Transverse colon (tissue), 4 donors: ENCODE measurements at regions not wholly inside any gene's neighbourhood (a gene's known extent, or its start where the extent isn't known, plus 50 kb on each side); places are given as distances from the start of the nearest gene placed in this dataset.

ENCODE experiments used
- DNase-seq: peaks from one replicate; pipeline ENCODE4 v3.0.0-alpha.2; 2019
- H3K27ac ChIP-seq, 4 donors: fragments of 200-600 bp; sonication (generic); 2 replicates each; pipeline ENCODE4 v1.5.1; 2016 to 2018; ENCODE audit warnings: inconsistent platforms in 4 of 4
- H3K27me3 ChIP-seq: fragments of 200-600 bp; sonication (generic); 2 replicates; pipeline ENCODE4 v1.5.1; 2017; ENCODE audit warnings: inconsistent platforms
- H3K36me3 ChIP-seq, 4 donors: fragments of 200-600 bp; sonication (generic); 2 replicates each; pipeline ENCODE4 v1.5.1; 2017 to 2019; ENCODE audit warnings: inconsistent platforms in 4 of 4
- H3K4me1 ChIP-seq, 4 donors: fragments of 200-600 bp; sonication (generic); 2 replicates each; pipeline ENCODE4 v1.5.1; 2017 to 2020; ENCODE audit warnings: inconsistent platforms in 4 of 4
- H3K4me3 ChIP-seq, 4 donors: fragments of 200-600 bp; sonication (generic); 1 replicate in 1 of 4; 2 replicates in 3 of 4; pipeline versions ENCODE4 v1.5.1 to v1.6.1; 2017 to 2019; ENCODE audit warnings: inconsistent platforms in 4 of 4
- H3K9me3 ChIP-seq, 2 donors: fragments of 200-600 bp; sonication (generic); 2 replicates each; pipeline ENCODE4 v1.5.1; 2017 to 2019; ENCODE audit warnings: inconsistent platforms in 2 of 2
- EP300 ChIP-seq: sonication (generic); formaldehyde crosslinking; IDR thresholded peaks from one replicate; pipeline ENCODE4 v1.6.1; 2017; ENCODE audit warnings: antibody characterized with exemption, low read depth
- POLR2A ChIP-seq: fragments of 450-650 bp; IDR thresholded peaks from one replicate; pipeline ENCODE4 v1.6.1; 2016; ENCODE audit warnings: antibody characterized with exemption, mild to moderate bottlenecking, moderate library complexity
- POLR2AphosphoS5 ChIP-seq, 3 donors: sonication (generic); formaldehyde crosslinking; IDR thresholded peaks; one replicate each; pipeline ENCODE4 v1.6.1; 2016; ENCODE audit warnings: antibody characterized with exemption in 3 of 3
- WGBS, 2 donors: methylation state at CpG; one replicate each; pipeline ENCODE4 v1.1.5; 2018; ENCODE audit warnings: low coverage in 1 of 2; 5-methylcytosine and 5-hydroxymethylcytosine counted together
- in situ Hi-C, 4 donors: fragments of 200-750 bp; cut with MboI; loops; one replicate each; pipeline versions ENCODE4 v1.15.0 to v1.15.1; 2017; ENCODE audit warnings: low sequenced_read_pairs in 3 of 4, low pct_ligation_motif_present in 1 of 4, low pct_unique_long_range_greater_than_20kb in 1 of 4
- intact Hi-C: fragments of 100-400 bp; cut with DNase I; formaldehyde crosslinking; loops from one replicate; pipeline ENCODE4 v1.15.1; 2023; ENCODE audit warnings: low total_unique reads
- TF ChIP-seq, protein P1 (sequence below), 5 experiments: fragments of 200-600 bp in 3 of 5; fragments of 450-650 bp in 2 of 5; sonication (generic) in 3 of 5; IDR thresholded peaks; 1 replicate in 2 of 5; 2 replicates in 3 of 5; pipeline ENCODE4 v1.5.1; 2016 to 2017; ENCODE audit warnings: antibody characterized with exemption in 5 of 5, inconsistent platforms in 3 of 5, mild to moderate bottlenecking in 2 of 5, moderate library complexity in 1 of 5

DNA sequence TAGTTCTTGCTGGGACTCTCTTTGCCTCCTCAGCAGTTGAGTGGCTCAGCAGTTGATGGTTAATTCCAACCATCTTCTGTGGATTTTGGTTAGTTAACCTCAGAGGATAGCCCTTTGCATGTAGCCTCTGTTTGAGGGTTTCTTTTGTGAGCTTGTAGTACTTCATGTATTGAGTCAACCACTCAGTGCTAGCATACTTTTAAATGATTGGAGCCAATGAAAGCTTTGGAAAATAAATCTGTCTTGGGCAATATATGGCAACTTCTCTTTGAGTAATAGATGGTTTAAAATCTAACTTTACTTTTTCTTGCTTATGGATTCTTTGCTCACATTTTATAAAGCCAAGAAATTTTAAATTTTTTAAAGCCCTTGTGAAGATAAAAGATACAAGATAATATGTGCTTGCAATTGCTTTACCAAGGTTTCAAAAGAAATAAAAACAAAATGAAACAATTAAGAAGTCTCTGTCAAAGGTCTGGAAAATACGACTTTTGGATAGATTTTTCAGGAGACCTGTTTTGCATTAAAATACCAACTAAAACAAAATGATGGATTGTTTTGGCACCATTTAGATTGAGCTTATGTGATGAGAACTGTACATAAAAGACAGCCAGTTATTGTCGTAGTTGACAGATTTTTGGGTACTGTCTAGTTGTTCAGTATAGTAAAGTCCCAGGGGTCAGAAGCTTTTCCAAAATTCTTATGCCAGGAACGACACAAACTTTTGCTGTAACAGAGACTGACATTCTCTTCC lies 181.9 kb downstream of the SPRY1 start:
- no peak for TF ChIP-seq EP300
- TF ChIP-seq, protein P1, sequence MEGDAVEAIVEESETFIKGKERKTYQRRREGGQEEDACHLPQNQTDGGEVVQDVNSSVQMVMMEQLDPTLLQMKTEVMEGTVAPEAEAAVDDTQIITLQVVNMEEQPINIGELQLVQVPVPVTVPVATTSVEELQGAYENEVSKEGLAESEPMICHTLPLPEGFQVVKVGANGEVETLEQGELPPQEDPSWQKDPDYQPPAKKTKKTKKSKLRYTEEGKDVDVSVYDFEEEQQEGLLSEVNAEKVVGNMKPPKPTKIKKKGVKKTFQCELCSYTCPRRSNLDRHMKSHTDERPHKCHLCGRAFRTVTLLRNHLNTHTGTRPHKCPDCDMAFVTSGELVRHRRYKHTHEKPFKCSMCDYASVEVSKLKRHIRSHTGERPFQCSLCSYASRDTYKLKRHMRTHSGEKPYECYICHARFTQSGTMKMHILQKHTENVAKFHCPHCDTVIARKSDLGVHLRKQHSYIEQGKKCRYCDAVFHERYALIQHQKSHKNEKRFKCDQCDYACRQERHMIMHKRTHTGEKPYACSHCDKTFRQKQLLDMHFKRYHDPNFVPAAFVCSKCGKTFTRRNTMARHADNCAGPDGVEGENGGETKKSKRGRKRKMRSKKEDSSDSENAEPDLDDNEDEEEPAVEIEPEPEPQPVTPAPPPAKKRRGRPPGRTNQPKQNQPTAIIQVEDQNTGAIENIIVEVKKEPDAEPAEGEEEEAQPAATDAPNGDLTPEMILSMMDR (IDR thresholded peaks at IDR 0.05), result no peak
- TF ChIP-seq POLR2A, result no peak
- no peak for DNase-seq
- in situ Hi-C loops (loop anchor here in 1 of 4 donors (25.0 kb wide), 1 partner anchor 1134 kb away; the partner anchor contains the start of gene ANKRD50), intact Hi-C loops (no loop called here)
- no peaks in the 10 kb centered on the region for H3K36me3 ChIP-seq
- WGBS, 2 donors, result 81 to 87% methylated on average over 3 of the region's 3 CpGs
- no peak overlapping the region for H3K27ac ChIP-seq
- no peaks in the 10 kb centered on the region for H3K27me3 ChIP-seq
- H3K4me3 ChIP-seq, result no peak overlapping the region
- H3K9me3 ChIP-seq, result peaks cover 0 to 4% of the 10 kb centered on the region in 2 donors
- no peaks in the 10 kb centered on the region for H3K4me1 ChIP-seq

DNA sequence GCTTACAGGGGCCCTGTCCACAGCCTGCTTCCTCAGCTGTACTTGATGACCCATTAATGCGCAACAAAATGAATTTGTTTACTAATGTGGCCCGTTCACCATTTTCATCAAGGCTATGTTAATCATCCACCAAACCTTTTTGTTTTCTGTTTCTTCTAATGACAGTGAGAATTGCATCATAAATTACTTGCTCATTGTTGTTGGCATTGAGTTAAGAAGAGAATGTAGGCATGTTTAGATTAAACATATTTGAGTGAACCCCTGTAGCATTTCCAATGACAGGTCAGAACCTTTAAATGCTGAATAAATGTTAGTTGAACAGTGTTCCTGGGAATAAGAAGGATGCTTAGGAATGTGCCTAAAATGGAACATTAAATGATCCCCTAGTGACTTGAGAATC lies 183.4 kb downstream of the SPRY1 start:
- Histone ChIP-seq H3K27me3 (no peaks in the 10 kb centered on the region), H3K4me3 (no peak overlapping the region), H3K36me3 (no peaks in the 10 kb centered on the region), H3K4me1 (no peaks in the 10 kb centered on the region), H3K27ac (no peak overlapping the region), H3K9me3 (peaks cover 0 to 4% of the 10 kb centered on the region in 2 donors)
- WGBS, 2 donors, result 95 to 100% methylated on average over 2 of the region's 2 CpGs
- intact Hi-C loops (loop anchor here (5.0 kb wide), 1 partner anchor 262 kb away; no protein-coding TSS in a partner anchor), in situ Hi-C loops (loop anchor here in 1 of 4 donors (25.0 kb wide), 1 partner anchor 1132 kb away; the partner anchor contains the start of gene ANKRD50)
- DNase-seq, result no peak
- no peak for TF ChIP-seq POLR2A

DNA sequence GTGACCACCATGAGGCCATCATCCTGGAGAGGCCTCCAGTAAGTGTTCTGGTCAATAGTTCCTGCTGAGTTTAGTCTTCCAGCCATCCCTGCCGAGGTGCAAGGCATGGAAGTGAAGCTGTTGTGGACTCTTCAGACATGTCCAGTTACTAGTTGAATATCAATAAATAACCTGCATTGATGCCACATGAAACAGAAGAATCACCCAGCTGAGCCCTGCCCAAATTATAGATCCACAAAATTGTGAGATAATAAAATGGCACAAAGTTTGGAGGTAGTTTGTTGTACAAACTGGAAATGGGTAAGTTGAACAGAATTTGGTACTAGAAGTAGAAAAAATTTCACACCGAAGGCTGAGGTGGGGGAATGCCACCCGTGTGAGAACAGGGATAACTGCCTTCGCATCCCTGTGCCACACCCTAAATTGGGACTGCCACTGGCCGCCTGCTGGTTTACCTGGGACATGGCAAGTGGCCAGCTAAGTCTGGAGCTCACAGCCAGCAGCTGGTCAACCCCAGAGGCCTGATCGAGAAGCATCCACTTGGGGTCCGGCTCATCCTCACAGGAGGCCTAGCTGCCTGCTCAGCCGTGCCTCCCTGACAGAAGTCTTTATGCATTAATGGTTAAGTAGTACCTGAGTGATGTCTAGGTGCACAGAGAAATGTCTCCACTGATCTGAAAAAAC lies 184.5 kb downstream of the SPRY1 start:
- intact Hi-C loops (loop anchor here (5.0 kb wide), 1 partner anchor 261 kb away; no protein-coding TSS in a partner anchor), in situ Hi-C loops (loop anchor here in 1 of 4 donors (25.0 kb wide), 1 partner anchor 1131 kb away; the partner anchor contains the start of gene ANKRD50)
- Histone ChIP-seq H3K4me3 (no peak overlapping the region), H3K36me3 (no peaks in the 10 kb centered on the region), H3K9me3 (peaks cover 0 to 4% of the 10 kb centered on the region in 2 donors), H3K27ac (no peak overlapping the region), H3K4me1 (no peaks in the 10 kb centered on the region), H3K27me3 (no peaks in the 10 kb centered on the region)
- 93 to 100% methylated on average over 2 to 8 of the region's 8 CpGs for WGBS, 2 donors
- TF ChIP-seq, protein P1 (IDR thresholded peaks at IDR 0.05), result no peak
- no peak for DNase-seq

DNA sequence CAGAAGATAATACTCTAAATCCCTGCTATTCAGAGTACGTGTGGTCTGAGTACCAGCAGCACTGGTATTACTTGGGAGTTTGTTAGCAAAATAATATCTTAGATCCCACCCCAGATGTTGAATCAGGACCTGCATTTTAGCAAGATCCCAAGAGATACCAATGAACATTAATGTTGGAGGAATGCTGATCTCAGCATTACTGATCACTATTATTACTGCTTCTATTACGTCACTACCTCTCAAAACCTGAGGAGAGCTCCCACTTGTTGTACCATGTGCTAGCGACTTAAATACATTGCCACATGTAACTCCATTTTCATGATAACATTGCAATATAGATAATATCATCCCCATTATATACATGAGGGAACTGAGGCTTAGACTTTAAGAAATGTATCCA lies 185.2 kb downstream of the SPRY1 start:
- Histone ChIP-seq H3K9me3 (peaks cover 0 to 4% of the 10 kb centered on the region in 2 donors), H3K36me3 (no peaks in the 10 kb centered on the region), H3K4me3 (no peak overlapping the region), H3K27me3 (no peaks in the 10 kb centered on the region), H3K4me1 (no peaks in the 10 kb centered on the region), H3K27ac (no peak overlapping the region)
- no peak for DNase-seq
- TF ChIP-seq EP300 (no peak), POLR2AphosphoS5 (IDR thresholded peaks at IDR 0.05) (no peak), POLR2A (no peak)
- TF ChIP-seq, protein P1 (IDR thresholded peaks at IDR 0.05), result no peak
- intact Hi-C loops, result loop anchor here (5.0 kb wide), 1 partner anchor 260 kb away; no protein-coding TSS in a partner anchor
- 86 to 89% methylated on average over 3 of the region's 3 CpGs for WGBS, 2 donors
- in situ Hi-C loops, result loop anchor here in 1 of 4 donors (25.0 kb wide), 1 partner anchor 1130 kb away; the partner anchor contains the start of gene ANKRD50
